ENCODE measurements at regions not wholly inside any gene's neighbourhood (a gene's known extent, or its start where the extent isn't known, plus 50 kb on each side); places are given as distances from the start of the nearest gene placed in this dataset.

DNA sequence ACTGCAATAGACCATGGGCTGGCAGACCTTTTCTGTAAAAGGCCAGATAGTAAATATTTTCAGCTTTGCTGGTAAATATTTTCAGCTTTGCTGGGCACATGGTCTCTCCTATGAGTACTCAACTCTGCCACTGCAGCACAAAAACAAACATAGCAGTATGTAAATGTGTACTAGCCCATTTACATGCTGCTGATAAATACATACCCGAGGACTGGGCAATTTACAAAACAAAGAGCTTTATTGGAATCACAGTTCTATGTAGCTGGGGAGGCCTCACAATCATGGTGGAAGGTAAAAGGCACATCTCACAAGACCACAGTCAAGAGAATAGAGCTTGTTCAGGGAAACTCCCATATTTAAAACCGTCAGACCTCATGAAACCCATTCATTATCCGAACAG lies 793.0 kb downstream of the EDEM1 start:
- Histone ChIP-seq H3K27ac (no peak overlapping the region), H3K4me3 (no peak overlapping the region), H3K9me3 (no peaks in the 10 kb centered on the region), H3K4me2 (no peak overlapping the region), H3K4me1 (no peaks in the 10 kb centered on the region)
- DNase-seq (ENCODE audit: low read depth in 1 of 2, low spot score in 1 of 2) (no peak), ATAC-seq (no peak), FAIRE-seq (no peak)
- TF ChIP-seq CBX8 (IDR thresholded peaks at IDR 0.05): no peak
- TF ChIP-seq, protein P1, sequence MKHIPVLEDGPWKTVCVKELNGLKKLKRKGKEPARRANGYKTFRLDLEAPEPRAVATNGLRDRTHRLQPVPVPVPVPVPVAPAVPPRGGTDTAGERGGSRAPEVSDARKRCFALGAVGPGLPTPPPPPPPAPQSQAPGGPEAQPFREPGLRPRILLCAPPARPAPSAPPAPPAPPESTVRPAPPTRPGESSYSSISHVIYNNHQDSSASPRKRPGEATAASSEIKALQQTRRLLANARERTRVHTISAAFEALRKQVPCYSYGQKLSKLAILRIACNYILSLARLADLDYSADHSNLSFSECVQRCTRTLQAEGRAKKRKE (CRISPR knock-in tag; IDR thresholded peaks at IDR 0.05; ENCODE audit: low read depth): no peak
- no peak for TF ChIP-seq CHD2 (IDR thresholded peaks at IDR 0.05; ENCODE audit: low read length, partially characterized antibody)
- no peak for TF ChIP-seq EP300 (IDR thresholded peaks at IDR 0.05)
- TF ChIP-seq RFX5 (IDR thresholded peaks at IDR 0.05): no peak
- no peak for TF ChIP-seq JUN (IDR thresholded peaks at IDR 0.05)
- TF ChIP-seq POLR2A (IDR thresholded peaks at IDR 0.05; ENCODE audit: low read length): no peak
- no peak for TF ChIP-seq HOXB5 (CRISPR knock-in tag; IDR thresholded peaks at IDR 0.05)
- TF ChIP-seq PBX3 (IDR thresholded peaks at IDR 0.05): no peak
- TF ChIP-seq TFCP2L1 (CRISPR knock-in tag; IDR thresholded peaks at IDR 0.05): no peak
- no peak for TF ChIP-seq MAFK (IDR thresholded peaks at IDR 0.05; ENCODE audit: partially characterized antibody)
- no peak for TF ChIP-seq HEYL (CRISPR knock-in tag; IDR thresholded peaks at IDR 0.05)
- TF ChIP-seq HOXA7 (CRISPR knock-in tag; IDR thresholded peaks at IDR 0.05): no peak
- TF ChIP-seq EHF (CRISPR knock-in tag; IDR thresholded peaks at IDR 0.05): no peak
- no peak for TF ChIP-seq RAD21 (conservative IDR thresholded peaks at IDR 0.05 in 1 of 2, IDR thresholded peaks at IDR 0.05 in 1 of 2)
- ChIA-PET POLR2A (no interaction called here), CTCF (no interaction called here)
- 0% methylated on average over 3 of the region's 3 CpGs for WGBS (ENCODE audit: missing lambda C conversion rate)

- Histone ChIP-seq H3K9me3 (no peaks in the 10 kb centered on the region), H3K4me2 (no peak overlapping the region), H3K27ac (no peak overlapping the region), H3K4me1 (no peaks in the 10 kb centered on the region), H3K4me3 (no peak overlapping the region)
- DNase-seq (ENCODE audit: low read depth in 1 of 2, low spot score in 1 of 2) (no peak), FAIRE-seq (no peak), ATAC-seq (no peak)
- ChIA-PET POLR2A (no interaction called here), CTCF (no interaction called here)
- TF ChIP-seq HOXB13 (CRISPR knock-in tag; IDR thresholded peaks at IDR 0.05; ENCODE audit: low read depth) (no peak), JUNB (IDR thresholded peaks at IDR 0.05) (no peak), CBX2 (IDR thresholded peaks at IDR 0.05; ENCODE audit: borderline replicate concordance, low read depth) (no peak), FOSB (CRISPR knock-in tag; IDR thresholded peaks at IDR 0.05) (no peak), MAFK (IDR thresholded peaks at IDR 0.05; ENCODE audit: partially characterized antibody) (no peak), JUN (IDR thresholded peaks at IDR 0.05) (no peak)
- WGBS (ENCODE audit: missing lambda C conversion rate): 0% methylated on average over 1 of the region's 1 CpG
These were observed 807.1 kb downstream of the EDEM1 start for GRCh38 chr3:5994651-5995050.

DNA sequence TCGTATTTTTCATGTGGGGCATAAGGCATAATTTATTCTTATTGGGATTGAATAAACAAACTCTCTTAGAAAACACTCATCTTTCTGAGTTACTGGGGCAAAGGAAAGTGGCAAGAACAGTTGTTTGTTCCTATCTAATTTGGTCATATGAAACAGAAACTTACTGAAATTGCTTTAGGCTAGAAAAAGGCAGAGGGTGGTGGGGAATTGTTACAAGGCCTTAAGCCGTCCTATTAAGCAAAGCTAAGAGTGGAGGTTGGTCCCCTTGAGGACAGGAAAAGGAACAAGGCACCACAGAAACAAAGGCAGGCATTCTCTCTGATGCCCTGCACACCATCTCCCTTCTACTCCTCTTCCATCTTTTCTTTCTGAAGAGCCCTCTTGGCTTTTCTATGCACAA lies 830.9 kb downstream of the EDEM1 start:
- TF ChIP-seq ZNF302 (CRISPR knock-in tag; IDR thresholded peaks at IDR 0.05) (no peak), HOXB5 (CRISPR knock-in tag; IDR thresholded peaks at IDR 0.05) (no peak), HOXB13 (CRISPR knock-in tag; IDR thresholded peaks at IDR 0.05; ENCODE audit: low read depth) (no peak), HES2 (IDR thresholded peaks at IDR 0.05) (no peak), MAZ (IDR thresholded peaks at IDR 0.05; ENCODE audit: borderline replicate concordance, low read depth, low read length) (no peak), CEBPB (IDR thresholded peaks at IDR 0.05) (no peak), CHD2 (IDR thresholded peaks at IDR 0.05; ENCODE audit: low read length, partially characterized antibody) (no peak), ZC3H11A (IDR thresholded peaks at IDR 0.05) (no peak), MYC (IDR thresholded peaks at IDR 0.05; ENCODE audit: borderline replicate concordance, low read length) (no peak)
- TF ChIP-seq, protein P1 (CRISPR knock-in tag; IDR thresholded peaks at IDR 0.05; ENCODE audit: low read depth): no peak
- TF ChIP-seq, protein P2, sequence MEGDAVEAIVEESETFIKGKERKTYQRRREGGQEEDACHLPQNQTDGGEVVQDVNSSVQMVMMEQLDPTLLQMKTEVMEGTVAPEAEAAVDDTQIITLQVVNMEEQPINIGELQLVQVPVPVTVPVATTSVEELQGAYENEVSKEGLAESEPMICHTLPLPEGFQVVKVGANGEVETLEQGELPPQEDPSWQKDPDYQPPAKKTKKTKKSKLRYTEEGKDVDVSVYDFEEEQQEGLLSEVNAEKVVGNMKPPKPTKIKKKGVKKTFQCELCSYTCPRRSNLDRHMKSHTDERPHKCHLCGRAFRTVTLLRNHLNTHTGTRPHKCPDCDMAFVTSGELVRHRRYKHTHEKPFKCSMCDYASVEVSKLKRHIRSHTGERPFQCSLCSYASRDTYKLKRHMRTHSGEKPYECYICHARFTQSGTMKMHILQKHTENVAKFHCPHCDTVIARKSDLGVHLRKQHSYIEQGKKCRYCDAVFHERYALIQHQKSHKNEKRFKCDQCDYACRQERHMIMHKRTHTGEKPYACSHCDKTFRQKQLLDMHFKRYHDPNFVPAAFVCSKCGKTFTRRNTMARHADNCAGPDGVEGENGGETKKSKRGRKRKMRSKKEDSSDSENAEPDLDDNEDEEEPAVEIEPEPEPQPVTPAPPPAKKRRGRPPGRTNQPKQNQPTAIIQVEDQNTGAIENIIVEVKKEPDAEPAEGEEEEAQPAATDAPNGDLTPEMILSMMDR (IDR thresholded peaks at IDR 0.05): no peak
- 0% methylated on average over 2 of the region's 2 CpGs for WGBS (ENCODE audit: missing lambda C conversion rate)
- ChIA-PET POLR2A (no interaction called here), CTCF (no interaction called here)
- no peak overlapping the region for H3K27ac ChIP-seq
- no peak for DNase-seq (ENCODE audit: low read depth in 1 of 2, low spot score in 1 of 2)
- no peak overlapping the region for H3K4me2 ChIP-seq
- no peaks in the 10 kb centered on the region for H3K4me1 ChIP-seq
- no peaks in the 10 kb centered on the region for H3K9me3 ChIP-seq
- ATAC-seq: no peak
- no peak overlapping the region for H3K4me3 ChIP-seq
- FAIRE-seq: no peak

Measured in A549 (cell line).